ENCODE measurements at regions not wholly inside any gene's neighbourhood (a gene's known extent, or its start where the extent isn't known, plus 50 kb on each side); places are given as distances from the start of the nearest gene placed in this dataset.

GRCh38 chr6:76509397-76509796 lies 436.9 kb upstream of the IMPG1 start:
- TF ChIP-seq POLR2AphosphoS5 (IDR thresholded peaks at IDR 0.05; ENCODE audit: low read depth, low read length) (no peak), CTCF (IDR thresholded peaks at IDR 0.05) (no peak)

Data from Panc1 (cell line).